GM18868 (cell line): ENCODE measurements at regions not wholly inside any gene's neighbourhood (a gene's known extent, or its start where the extent isn't known, plus 50 kb on each side); places are given as distances from the start of the nearest gene placed in this dataset.
"Not testable (repeated sequence)": the region's sequence is repeated elsewhere in the genome, so short reads cannot be mapped to it uniquely, and the experiment has no call there.

Experiments used
- ATAC-seq: cut with Tn5 transposase; IDR thresholded peaks from one replicate; pipeline ENCODE4 v1.9.1; 2021; ENCODE audit warnings: mild to moderate bottlenecking, moderate library complexity; ENCODE audit not compliant: unreplicated experiment

GRCh38 chr1:223992456-223993246 is 121.3 kb upstream of the FBXO28 start:
- peak; percentile 100 for ATAC-seq

GRCh38 chr1:223991297-223991857 is 122.5 kb upstream of the FBXO28 start:
- not testable (repeated sequence) for ATAC-seq

GRCh38 chr1:223961985-223962384 is 116.2 kb upstream of the TP53BP2 start:
- ATAC-seq, result not testable (repeated sequence)

DNA sequence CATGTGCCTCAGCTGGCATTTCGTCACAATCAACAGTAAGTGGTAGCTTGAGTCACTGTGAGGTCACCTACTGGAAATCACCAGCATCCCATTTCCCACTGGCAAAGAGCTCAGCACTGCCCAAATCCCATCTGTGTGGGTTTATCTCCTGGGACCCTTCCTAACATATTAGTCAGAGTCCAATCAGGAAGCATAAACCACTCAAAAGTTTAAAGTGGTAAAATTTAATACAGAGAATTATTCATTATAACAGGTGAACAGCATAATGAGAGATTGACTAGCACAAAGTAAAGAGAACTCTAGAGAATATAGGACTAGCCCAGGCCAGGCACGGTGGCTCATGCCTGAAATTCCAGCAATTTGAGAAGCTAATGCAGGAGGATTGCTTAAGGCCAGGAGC is 107.1 kb upstream of the TP53BP2 start:
- ATAC-seq, result not testable (repeated sequence)

DNA sequence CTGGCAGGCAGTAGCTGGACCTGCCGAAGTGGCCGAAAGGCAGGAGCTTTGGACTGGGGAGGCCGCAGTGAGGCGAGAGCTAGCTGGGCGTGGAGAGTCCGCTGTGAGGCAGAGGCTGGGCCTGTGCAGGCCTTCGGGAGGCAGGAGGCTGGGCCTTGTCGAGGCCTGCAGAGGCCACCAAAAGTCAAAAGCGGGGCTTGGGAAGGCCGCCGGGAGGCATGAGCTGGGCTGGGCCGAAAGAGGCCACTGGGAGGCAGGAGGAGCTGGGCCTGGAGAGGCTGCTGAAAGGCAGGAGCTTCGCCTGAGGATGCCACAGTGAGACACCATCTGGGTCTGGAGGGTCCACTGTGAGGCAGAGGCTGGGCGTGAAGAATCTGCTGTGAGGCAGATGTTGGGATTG is 105.8 kb upstream of the TP53BP2 start:
- ATAC-seq, result not testable (repeated sequence)

DNA sequence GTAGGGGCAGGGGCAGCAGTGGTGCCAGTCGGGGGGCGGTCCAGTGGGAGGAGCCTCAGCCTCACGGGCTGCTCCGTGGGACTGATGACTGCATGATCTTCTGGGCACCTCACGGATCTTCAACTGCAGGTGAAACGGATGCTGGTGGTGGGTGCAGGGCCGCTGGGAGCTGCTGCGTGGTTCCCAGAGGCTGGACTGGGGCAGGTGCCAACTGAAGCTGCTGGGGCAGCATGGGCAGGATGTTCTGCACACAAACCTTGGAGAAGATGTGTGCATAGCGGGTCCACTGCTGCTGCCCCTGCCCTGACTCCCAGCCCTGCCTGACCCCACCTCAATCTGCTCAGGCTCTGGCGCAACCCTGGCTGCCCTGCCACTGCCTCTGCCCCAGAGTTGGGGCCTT is 104.2 kb upstream of the TP53BP2 start:
- not testable (repeated sequence) for ATAC-seq

DNA sequence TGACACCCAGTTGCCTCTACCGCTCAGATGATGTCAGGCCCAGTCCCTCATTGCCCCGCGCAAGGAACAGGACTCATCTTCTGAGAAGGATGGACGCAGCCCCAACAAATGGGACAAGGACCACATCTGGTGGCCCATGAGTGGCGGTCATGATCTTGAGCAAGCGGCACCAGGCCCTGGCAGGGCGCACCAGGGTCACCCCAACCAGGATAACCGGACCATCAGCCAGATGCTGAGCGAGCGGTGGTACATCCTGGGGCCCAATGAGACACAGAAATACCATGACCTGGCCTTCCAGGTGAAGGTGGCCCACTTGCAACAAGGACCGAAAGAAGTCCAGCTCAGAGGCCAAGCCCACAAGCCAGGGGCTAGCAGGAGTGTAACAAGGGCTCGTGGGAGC is 102.3 kb upstream of the TP53BP2 start:
- not testable (repeated sequence) for ATAC-seq

GRCh38 chr1:223936592-223936991 is 90.8 kb upstream of the TP53BP2 start:
- not testable (repeated sequence) for ATAC-seq

- not testable (repeated sequence) for ATAC-seq
Observed at GRCh38 chr1:223931476-223931875, 85.7 kb upstream of the TP53BP2 start.

DNA sequence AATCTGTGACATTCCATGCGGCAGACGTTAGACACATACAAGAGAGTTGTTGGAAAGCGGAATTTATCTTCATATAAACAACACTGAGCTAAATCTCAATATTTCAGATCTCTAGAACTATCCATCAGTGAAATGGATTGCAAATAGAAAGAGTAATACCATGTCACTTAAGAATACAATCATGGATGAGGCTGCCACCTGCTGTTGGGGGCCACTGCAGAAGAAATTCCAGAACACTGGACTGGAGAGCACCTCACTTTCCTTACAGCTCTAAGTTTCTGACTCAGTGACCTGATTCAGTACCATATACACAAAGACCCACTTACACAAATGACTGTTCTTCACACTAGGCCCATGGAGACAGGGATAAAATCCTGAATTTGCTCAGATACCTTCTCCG is 75.1 kb upstream of the TP53BP2 start:
- not testable (repeated sequence) for ATAC-seq

- ATAC-seq, result not testable (repeated sequence)
Observed at GRCh38 chr1:223915476-223915875, 69.7 kb upstream of the TP53BP2 start.

GRCh38 chr1:223913715-223914114 is 68.0 kb upstream of the TP53BP2 start:
- ATAC-seq, result not testable (repeated sequence)

DNA sequence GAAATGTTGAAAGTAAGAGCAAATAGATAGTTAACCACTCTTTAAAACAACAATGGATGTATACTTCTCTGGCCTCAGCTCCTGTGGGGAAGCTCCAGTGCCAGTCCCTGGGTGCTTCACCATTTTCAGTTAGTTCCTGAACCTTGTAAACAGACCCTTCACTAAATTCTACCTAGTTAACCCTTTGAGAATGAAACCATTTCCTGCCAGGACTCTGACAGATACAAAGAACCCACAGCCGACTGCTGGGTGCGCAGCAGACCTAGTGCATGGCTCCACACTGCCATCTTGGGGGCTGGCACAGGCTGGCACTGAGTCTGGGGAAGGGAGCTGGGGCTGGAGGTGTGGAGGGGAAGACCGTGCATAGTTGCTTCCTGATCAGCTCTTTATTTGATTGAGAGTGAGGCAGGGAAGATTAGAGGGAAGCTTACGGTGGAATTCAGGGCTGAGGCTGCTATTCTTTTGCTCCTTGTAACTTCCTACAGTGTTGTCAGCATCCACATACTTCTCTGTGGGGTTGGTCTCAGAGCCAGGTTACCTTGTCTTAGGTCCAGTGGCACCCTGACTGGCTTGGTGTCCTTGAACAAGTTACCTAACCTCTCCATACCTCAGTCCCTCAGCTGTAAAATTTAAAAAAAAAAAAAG is 62.3 kb upstream of the TP53BP2 start:
- not testable (repeated sequence) for ATAC-seq

DNA sequence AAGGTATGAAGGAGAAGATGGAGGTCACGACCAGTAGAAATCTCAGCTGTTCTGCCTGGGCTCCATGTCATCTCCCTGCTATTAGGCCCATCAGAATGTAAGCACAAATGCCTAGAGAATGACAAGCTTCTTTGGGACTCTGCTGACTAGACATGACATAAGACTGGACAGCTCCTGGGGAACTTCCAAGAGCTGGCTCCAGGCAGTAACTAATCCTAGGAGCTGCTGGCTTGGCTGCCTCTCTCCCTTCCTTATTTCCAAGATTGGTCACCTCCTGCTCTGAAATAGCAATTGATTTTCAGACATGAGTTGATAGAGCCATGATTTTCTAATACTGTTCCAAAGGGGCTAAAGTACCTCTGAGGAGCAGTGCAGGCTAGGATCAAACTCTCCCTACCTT is 57.5 kb upstream of the TP53BP2 start:
- not testable (repeated sequence) for ATAC-seq

DNA sequence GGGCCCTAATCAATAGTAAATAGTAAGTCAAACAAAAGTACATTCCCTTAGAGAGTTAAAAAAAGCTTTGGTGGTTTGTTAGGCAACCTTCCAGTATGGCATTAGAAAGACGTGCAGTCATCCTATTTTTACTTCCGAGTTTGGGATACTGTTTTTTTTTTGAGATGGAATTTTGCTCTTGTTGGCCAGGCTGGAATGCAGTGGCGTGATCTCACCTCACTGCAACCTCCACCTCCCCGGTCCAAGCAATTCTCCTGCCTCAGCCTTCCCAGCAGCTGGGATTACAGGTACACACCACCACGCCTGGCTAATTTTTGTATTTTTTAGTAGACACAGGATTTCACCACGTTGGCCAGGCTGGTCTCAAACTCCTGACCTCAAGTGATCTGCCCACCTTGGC is 54.0 kb upstream of the TP53BP2 start:
- not testable (repeated sequence) for ATAC-seq

DNA sequence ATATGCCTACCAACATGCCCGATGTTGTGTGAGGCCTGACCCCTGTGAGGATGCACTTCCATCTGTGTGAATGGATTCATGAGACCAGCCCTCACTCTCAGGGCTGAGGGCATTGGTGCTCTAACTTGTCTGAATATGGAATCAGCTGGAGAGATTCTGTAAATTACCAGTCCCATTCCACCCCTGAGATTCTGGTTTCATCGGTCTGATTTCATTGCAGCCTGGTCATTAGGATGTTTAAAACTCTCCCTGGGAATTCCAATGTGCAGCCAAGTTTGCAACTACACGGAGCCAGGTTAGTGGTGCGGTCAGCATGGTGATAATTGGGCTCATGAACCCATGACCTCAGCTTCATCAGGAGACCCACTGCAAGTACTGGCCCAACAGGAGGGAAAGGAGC is 51.4 kb upstream of the TP53BP2 start:
- ATAC-seq, result not testable (repeated sequence)

DNA sequence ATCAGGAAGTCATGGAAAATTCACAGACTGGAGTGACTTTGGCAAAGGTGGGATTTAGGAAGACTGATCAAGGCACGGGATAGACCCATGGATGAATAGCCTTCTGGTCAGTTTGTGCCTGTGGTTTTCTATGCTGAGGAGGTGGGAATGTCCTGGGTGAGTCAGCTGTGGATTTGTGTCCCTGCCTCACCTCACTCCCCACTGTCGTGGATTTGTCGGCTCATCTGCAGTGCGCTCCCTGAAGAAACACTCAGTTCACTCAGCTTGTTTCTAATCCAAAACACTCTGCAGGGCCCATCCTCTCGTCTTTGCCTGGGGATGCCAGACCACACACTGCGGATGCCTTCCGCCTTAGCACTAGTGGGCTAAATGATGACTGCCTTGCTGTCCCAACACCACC is 50.2 kb upstream of the TP53BP2 start:
- not testable (repeated sequence) for ATAC-seq
